ENCODE measurements at regions not wholly inside any gene's neighbourhood (a gene's known extent, or its start where the extent isn't known, plus 50 kb on each side); places are given as distances from the start of the nearest gene placed in this dataset.

DNA sequence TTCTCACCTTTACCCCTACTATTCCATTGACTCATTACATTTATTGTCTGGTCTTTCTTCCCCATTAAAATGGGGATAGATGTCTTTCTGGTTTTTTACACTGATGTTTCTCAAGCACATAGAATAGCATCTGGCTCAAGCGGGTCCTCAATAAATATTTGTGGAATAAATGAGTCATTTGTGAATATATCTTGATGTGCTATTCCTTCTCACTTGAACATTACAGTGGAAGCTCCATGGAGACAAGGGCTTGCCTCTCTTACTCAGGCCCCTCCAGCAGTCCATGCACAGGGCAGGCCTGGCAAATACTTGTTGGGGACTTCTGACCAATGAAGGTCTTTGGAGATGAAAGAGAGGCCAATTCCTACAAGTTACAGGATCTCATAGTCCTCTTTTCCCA, 151.7 kb upstream of the TAS2R1 start:
- TF ChIP-seq, protein P1, sequence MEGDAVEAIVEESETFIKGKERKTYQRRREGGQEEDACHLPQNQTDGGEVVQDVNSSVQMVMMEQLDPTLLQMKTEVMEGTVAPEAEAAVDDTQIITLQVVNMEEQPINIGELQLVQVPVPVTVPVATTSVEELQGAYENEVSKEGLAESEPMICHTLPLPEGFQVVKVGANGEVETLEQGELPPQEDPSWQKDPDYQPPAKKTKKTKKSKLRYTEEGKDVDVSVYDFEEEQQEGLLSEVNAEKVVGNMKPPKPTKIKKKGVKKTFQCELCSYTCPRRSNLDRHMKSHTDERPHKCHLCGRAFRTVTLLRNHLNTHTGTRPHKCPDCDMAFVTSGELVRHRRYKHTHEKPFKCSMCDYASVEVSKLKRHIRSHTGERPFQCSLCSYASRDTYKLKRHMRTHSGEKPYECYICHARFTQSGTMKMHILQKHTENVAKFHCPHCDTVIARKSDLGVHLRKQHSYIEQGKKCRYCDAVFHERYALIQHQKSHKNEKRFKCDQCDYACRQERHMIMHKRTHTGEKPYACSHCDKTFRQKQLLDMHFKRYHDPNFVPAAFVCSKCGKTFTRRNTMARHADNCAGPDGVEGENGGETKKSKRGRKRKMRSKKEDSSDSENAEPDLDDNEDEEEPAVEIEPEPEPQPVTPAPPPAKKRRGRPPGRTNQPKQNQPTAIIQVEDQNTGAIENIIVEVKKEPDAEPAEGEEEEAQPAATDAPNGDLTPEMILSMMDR (conservative IDR thresholded peaks at IDR 0.05; ENCODE audit: low read depth, low read length) = no peak
- TF ChIP-seq CHD1 (IDR thresholded peaks at IDR 0.05; ENCODE audit: low read depth, low read length) (no peak), POLR2A (IDR thresholded peaks at IDR 0.05; ENCODE audit: low read depth, low read length) (no peak), MXI1 (IDR thresholded peaks at IDR 0.05; ENCODE audit: borderline replicate concordance, low read depth, low read length) (no peak), SMC3 (IDR thresholded peaks at IDR 0.05; ENCODE audit: low read depth, low read length) (no peak), RAD21 (IDR thresholded peaks at IDR 0.05; ENCODE audit: low read length) (no peak)
- TF ChIP-seq, protein P2, sequence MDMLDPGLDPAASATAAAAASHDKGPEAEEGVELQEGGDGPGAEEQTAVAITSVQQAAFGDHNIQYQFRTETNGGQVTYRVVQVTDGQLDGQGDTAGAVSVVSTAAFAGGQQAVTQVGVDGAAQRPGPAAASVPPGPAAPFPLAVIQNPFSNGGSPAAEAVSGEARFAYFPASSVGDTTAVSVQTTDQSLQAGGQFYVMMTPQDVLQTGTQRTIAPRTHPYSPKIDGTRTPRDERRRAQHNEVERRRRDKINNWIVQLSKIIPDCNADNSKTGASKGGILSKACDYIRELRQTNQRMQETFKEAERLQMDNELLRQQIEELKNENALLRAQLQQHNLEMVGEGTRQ (IDR thresholded peaks at IDR 0.05; ENCODE audit: low read depth, low read length) = no peak

Data from IMR-90 (cell line).